Heart right ventricle (tissue), 16 donors: ENCODE measurements at regions not wholly inside any gene's neighbourhood (a gene's known extent, or its start where the extent isn't known, plus 50 kb on each side); places are given as distances from the start of the nearest gene placed in this dataset.

Experiments used
- ATAC-seq, 8 donors: fragments of 200-7000 bp; cut with Tn5 transposase; one replicate each; pipeline ENCODE4 v1.9.1; 2020; ENCODE audit warnings: mild to moderate bottlenecking in 8 of 8, moderate library complexity in 8 of 8, moderate number of reproducible peaks in 1 of 8
- DNase-seq, 2 donors: peaks; one replicate each; pipeline ENCODE4 v3.0.0-alpha.2; 2020
- H3K27ac ChIP-seq, 10 donors: fragments of 200-600 bp; sonication (generic) in 2 of 10; one replicate each; pipeline versions ENCODE4 v1.5.0 to v1.8.0; 2020 to 2022; ENCODE audit warnings: mild to moderate bottlenecking in 3 of 10
- H3K27me3 ChIP-seq, 7 donors: fragments of 200-600 bp; one replicate each; pipeline ENCODE4 v1.8.0; 2021 to 2022; ENCODE audit warnings: mild to moderate bottlenecking in 2 of 7
- H3K36me3 ChIP-seq, 9 donors: fragments of 200-600 bp; sonication (generic) in 1 of 9; one replicate each; pipeline versions ENCODE4 v1.5.0 to v1.8.0; 2020 to 2022; ENCODE audit warnings: mild to moderate bottlenecking in 2 of 9
- H3K4me1 ChIP-seq, 9 donors: fragments of 200-600 bp; sonication (generic) in 1 of 9; one replicate each; pipeline versions ENCODE4 v1.5.0 to v1.8.0; 2020 to 2022; ENCODE audit warnings: mild to moderate bottlenecking in 4 of 9
- H3K4me3 ChIP-seq, 10 donors: fragments of 200-600 bp; sonication (generic) in 2 of 10; one replicate each; pipeline versions ENCODE4 v1.5.0 to v1.8.0; 2020 to 2022; ENCODE audit warnings: mild to moderate bottlenecking in 7 of 10, moderate library complexity in 2 of 10
- H3K9me3 ChIP-seq, 11 donors: fragments of 200-600 bp in 10 of 11; sonication (generic) in 2 of 11; one replicate each; pipeline versions ENCODE4 v1.5.0 to v1.8.0; 2013 to 2022; ENCODE audit warnings: mild to moderate bottlenecking in 2 of 11, control low read depth in 1 of 11, moderate library complexity in 1 of 11
- CTCF ChIP-seq, 9 donors: fragments of 200-600 bp; sonication (generic) in 2 of 9; IDR thresholded peaks; one replicate each; pipeline versions ENCODE4 v1.5.0 to v1.8.0; 2021 to 2022; ENCODE audit warnings: antibody characterized with exemption in 9 of 9, mild to moderate bottlenecking in 5 of 9, moderate library complexity in 1 of 9
- WGBS, 2 donors: extraction: QIAGEN DNeasy Blood & Tissue Kit; methylation state at CpG; one replicate each; pipeline ENCODE4 v1.1.7; 2013; ENCODE audit warnings: inconsistent platforms in 1 of 2; 5-methylcytosine and 5-hydroxymethylcytosine counted together
- intact Hi-C, 10 donors: fragments of 100-400 bp; cut with DNase I; formaldehyde crosslinking; loops; one replicate each; pipeline versions ENCODE4 v1.11.1 to v1.14.2; 2022
- donor health status: Arrhythmogenic right ventricular cardiomyopathy.
- donor health status: ischemic (EF 13 %, LVEDD 7.1; RV severe dilation, severe dysfunction).
- donor health status: healthy with polysubstance abuse.
- donor health status: DM: no; HTN: yes; CAD: no.
- donor health status: DM: no; HTN: no; CAD: no.
- donor health status: ischemic (EF 25% LVEDD 6.9; RV normal size, moderate dysfunction).
- donor health status: ischemic (EF 25% LVEDD 5.7; RV mildly dilated, moderate dysfunction).
- donor health status: healthy.
- donor health status: DM: yes; HTN: yes; CAD: no.
- donor health status: Ischemic cardiomyopathy.
- donor health status: ischemic (EF 35%, LVEDD 5.7; RV mildly dilated, moderate dysfunction).
- donor health status: nonischemic (EF 11% LVEDD 7.7; RV severe dilation, severe dysfunction).
- donor health status: DM: yes; HTN: yes; CAD: no.
- donor health status: PGD.
- donor health status: ischemic (EF 29% LVEDD 5.4; RV normal size, mild dysfunction).
- donor health status: nonischemic (EF 23%, LVEDD 6.1; RV moderate dilation, normal function).

GRCh38 chr3:107116251-107116650 lies 261.0 kb upstream of the CCDC54 start:
- intact Hi-C loops, result no loop called here
- WGBS, 2 donors, result 92 to 94% methylated on average over 17 of the region's 17 CpGs
- H3K4me3 ChIP-seq, result no peak overlapping the region
- peaks cover 0 to 37% (median 11%) of the 10 kb centered on the region in 9 donors for H3K4me1 ChIP-seq
- H3K36me3 ChIP-seq, result no peaks in the 10 kb centered on the region
- H3K9me3 ChIP-seq, result no peaks in the 10 kb centered on the region
- H3K27me3 ChIP-seq, result no peaks in the 10 kb centered on the region
- no peak for ATAC-seq
- no peak overlapping the region for H3K27ac ChIP-seq
- TF ChIP-seq CTCF (IDR thresholded peaks at IDR 0.05), result no peak
- DNase-seq, result no peak

GRCh38 chr3:107117156-107117555 lies 260.1 kb upstream of the CCDC54 start:
- WGBS, 2 donors, result 92 to 94% methylated on average over 4 of the region's 4 CpGs
- no peak for TF ChIP-seq CTCF (IDR thresholded peaks at IDR 0.05)
- ATAC-seq, result no peak
- DNase-seq, result no peak
- Histone ChIP-seq H3K36me3 (no peaks in the 10 kb centered on the region), H3K27me3 (no peaks in the 10 kb centered on the region), H3K4me3 (no peak overlapping the region), H3K4me1 (peaks cover 0 to 37% (median 11%) of the 10 kb centered on the region in 9 donors), H3K9me3 (no peaks in the 10 kb centered on the region), H3K27ac (no peak overlapping the region)
- intact Hi-C loops, result no loop called here

- Histone ChIP-seq H3K9me3 (no peaks in the 10 kb centered on the region), H3K4me3 (no peak overlapping the region), H3K4me1 (peaks cover 0 to 37% (median 11%) of the 10 kb centered on the region in 9 donors), H3K27me3 (no peaks in the 10 kb centered on the region), H3K36me3 (no peaks in the 10 kb centered on the region), H3K27ac (peak overlapping the region in 4 of 10 donors; percentile 9 to 32 (median 24))
- DNase-seq (peak in 1 of 2 donors; percentile 58), ATAC-seq (peak in 7 of 8 donors; percentile 47 to 83 (median 71))
- intact Hi-C loops, result no loop called here
- WGBS, 2 donors, result 33 to 46% methylated on average over 10 of the region's 10 CpGs
- TF ChIP-seq CTCF (IDR thresholded peaks at IDR 0.05), result peak in 7 of 9 donors; percentile 32 to 63 (median 52)
Measured at GRCh38 chr3:107117922-107118536, 259.2 kb upstream of the CCDC54 start.

GRCh38 chr3:107124885-107125284 lies 252.4 kb upstream of the CCDC54 start:
- TF ChIP-seq CTCF (IDR thresholded peaks at IDR 0.05), result no peak
- peaks cover 0 to 6% (median 0%) of the 10 kb centered on the region in 11 donors for H3K9me3 ChIP-seq
- no peak overlapping the region for H3K4me3 ChIP-seq
- ATAC-seq (peak; percentile 61 to 95 (median 84)), DNase-seq (peak in 1 of 2 donors; percentile 42)
- no peaks in the 10 kb centered on the region for H3K27me3 ChIP-seq
- intact Hi-C loops, result loop anchor here in 2 of 10 donors (10.0 kb wide), 2 partner anchors 70 to 80 kb away; no protein-coding TSS in a partner anchor
- peak overlapping the region in 7 of 10 donors; percentile 6 to 53 (median 40) for H3K27ac ChIP-seq
- no peaks in the 10 kb centered on the region for H3K36me3 ChIP-seq
- H3K4me1 ChIP-seq, result peaks cover 0 to 20% (median 11%) of the 10 kb centered on the region in 9 donors
- 14 to 20% methylated on average over 1 of the region's 1 CpG for WGBS, 2 donors
